ENCODE measurements at regions not wholly inside any gene's neighbourhood (a gene's known extent, or its start where the extent isn't known, plus 50 kb on each side); places are given as distances from the start of the nearest gene placed in this dataset.
A peak's percentile ranks its signal among the peaks of the same experiment; 100 is the strongest.

GRCh38 chr3:182671942-182672341 lies 121.4 kb upstream of the ATP11B start:
- peak; percentile 20 to 31 for DNase-seq (ENCODE audit: low read depth in 2 of 2)
- no peak for TF ChIP-seq CTCF (IDR thresholded peaks at IDR 0.05; ENCODE audit: low read depth, low read length)
- no peak overlapping the region for H3K4me3 ChIP-seq (replicated peaks in 1 of 2; ENCODE audit: low read depth in 2 of 2, low read length in 2 of 2)

GRCh38 chr3:182673336-182673735 lies 120.0 kb upstream of the ATP11B start:
- TF ChIP-seq CTCF (IDR thresholded peaks at IDR 0.05; ENCODE audit: low read depth, low read length) = no peak
- no peak overlapping the region for H3K4me3 ChIP-seq (replicated peaks in 1 of 2; ENCODE audit: low read depth in 2 of 2, low read length in 2 of 2)
- no peak for DNase-seq (ENCODE audit: low read depth in 2 of 2)

GRCh38 chr3:182682263-182683241 lies 110.8 kb upstream of the ATP11B start:
- peak; percentile 36 to 43 for DNase-seq (ENCODE audit: low read depth in 2 of 2)
- peak; percentile 2 for TF ChIP-seq CTCF (IDR thresholded peaks at IDR 0.05; ENCODE audit: low read depth, low read length)
- H3K4me3 ChIP-seq (replicated peaks in 1 of 2; ENCODE audit: low read depth in 2 of 2, low read length in 2 of 2) = peak overlapping the region; percentile 50 to 56

GRCh38 chr3:182683453-182683852 lies 109.9 kb upstream of the ATP11B start:
- peak; percentile 79 to 81 for DNase-seq (ENCODE audit: low read depth in 2 of 2)
- TF ChIP-seq CTCF (IDR thresholded peaks at IDR 0.05; ENCODE audit: low read depth, low read length) = peak; percentile 91
- no peak overlapping the region for H3K4me3 ChIP-seq (replicated peaks in 1 of 2; ENCODE audit: low read depth in 2 of 2, low read length in 2 of 2)

- no peak for DNase-seq (ENCODE audit: low read depth in 2 of 2)
- H3K4me3 ChIP-seq (replicated peaks in 1 of 2; ENCODE audit: low read depth in 2 of 2, low read length in 2 of 2) = no peak overlapping the region
- no peak for TF ChIP-seq CTCF (IDR thresholded peaks at IDR 0.05; ENCODE audit: low read depth, low read length)
Measured at GRCh38 chr3:182683858-182684257, 109.4 kb upstream of the ATP11B start.

GRCh38 chr3:182686033-182686886 lies 107.0 kb upstream of the ATP11B start:
- TF ChIP-seq CTCF (IDR thresholded peaks at IDR 0.05; ENCODE audit: low read depth, low read length) = no peak
- no peak for DNase-seq (ENCODE audit: low read depth in 2 of 2)
- no peak overlapping the region for H3K4me3 ChIP-seq (replicated peaks in 1 of 2; ENCODE audit: low read depth in 2 of 2, low read length in 2 of 2)

Data from cardiac fibroblast (primary cell).